Type B pancreatic cell (in vitro differentiated cells): ENCODE measurements at regions not wholly inside any gene's neighbourhood (a gene's known extent, or its start where the extent isn't known, plus 50 kb on each side); places are given as distances from the start of the nearest gene placed in this dataset.

Experiments
- DNase-seq: peaks from one replicate; pipeline ENCODE4 v3.0.0; 2021; ENCODE audit warnings: mixed read lengths; ENCODE audit not compliant: unreplicated experiment; ENCODE audit errors: extremely low spot score
- H3K27ac Mint-ChIP-seq: 2 replicates; pipeline ENCODE4 v1.8.0; 2021; ENCODE audit warnings: mild to moderate bottlenecking, mixed read lengths
- H3K27me3 Mint-ChIP-seq: 2 replicates; pipeline ENCODE4 v1.8.0; 2021; ENCODE audit warnings: mixed read lengths
- H3K36me3 Mint-ChIP-seq: 2 replicates; pipeline ENCODE4 v1.8.0; 2021; ENCODE audit warnings: mixed read lengths
- H3K4me1 Mint-ChIP-seq: one replicate; pipeline ENCODE4 v1.8.0; 2021; ENCODE audit warnings: mixed read lengths; ENCODE audit not compliant: unreplicated experiment
- H3K4me3 Mint-ChIP-seq: 2 replicates; pipeline ENCODE4 v1.8.0; 2021; ENCODE audit warnings: mild to moderate bottlenecking, mixed read lengths
- H3K9me3 Mint-ChIP-seq: 2 replicates; pipeline ENCODE4 v1.8.0; 2021; ENCODE audit warnings: mixed read lengths
- TF ChIP-seq, protein P1 (sequence below): fragments of 200-600 bp; sonication (generic); conservative IDR thresholded peaks from 2 replicates; pipeline ENCODE4 v1.5.0; 2021; ENCODE audit warnings: antibody characterized with exemption, mild to moderate bottlenecking

DNA sequence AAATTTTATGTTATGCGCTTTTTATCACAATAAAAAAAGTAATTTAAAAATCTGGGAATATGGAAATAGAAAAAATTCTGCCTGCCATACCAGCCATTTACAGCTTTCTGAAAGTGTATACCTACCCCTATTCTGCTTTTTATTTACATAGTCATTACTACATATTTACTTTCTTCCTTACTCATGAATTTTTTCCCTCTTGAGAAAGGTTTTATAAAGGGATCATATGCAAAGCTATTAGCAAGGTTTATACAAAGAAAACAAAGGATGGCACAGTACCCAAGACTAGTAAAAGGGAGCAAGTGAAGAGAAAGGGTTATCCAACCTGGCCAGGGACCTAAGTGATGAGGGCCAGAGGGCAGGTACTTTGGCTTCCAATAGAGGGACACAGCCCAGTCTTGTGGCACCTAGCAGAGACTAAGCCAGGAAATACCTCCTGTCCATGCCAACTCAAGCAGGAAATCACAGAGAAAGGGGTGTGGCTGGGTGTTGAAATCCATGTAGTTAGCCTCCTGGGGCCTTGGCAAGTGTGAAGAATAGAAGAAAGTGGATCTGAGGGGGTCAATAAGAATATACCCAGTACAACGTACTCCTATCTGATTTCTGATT lies 207.3 kb upstream of the VEGFC start:
- Mint-ChIP-seq H3K4me3 (no peak overlapping the region), H3K9me3 (no peaks in the 10 kb centered on the region), H3K4me1 (no peaks in the 10 kb centered on the region), H3K27me3 (no peaks in the 10 kb centered on the region), H3K36me3 (no peaks in the 10 kb centered on the region), H3K27ac (no peak overlapping the region)
- no peak for DNase-seq
- TF ChIP-seq, protein P1, sequence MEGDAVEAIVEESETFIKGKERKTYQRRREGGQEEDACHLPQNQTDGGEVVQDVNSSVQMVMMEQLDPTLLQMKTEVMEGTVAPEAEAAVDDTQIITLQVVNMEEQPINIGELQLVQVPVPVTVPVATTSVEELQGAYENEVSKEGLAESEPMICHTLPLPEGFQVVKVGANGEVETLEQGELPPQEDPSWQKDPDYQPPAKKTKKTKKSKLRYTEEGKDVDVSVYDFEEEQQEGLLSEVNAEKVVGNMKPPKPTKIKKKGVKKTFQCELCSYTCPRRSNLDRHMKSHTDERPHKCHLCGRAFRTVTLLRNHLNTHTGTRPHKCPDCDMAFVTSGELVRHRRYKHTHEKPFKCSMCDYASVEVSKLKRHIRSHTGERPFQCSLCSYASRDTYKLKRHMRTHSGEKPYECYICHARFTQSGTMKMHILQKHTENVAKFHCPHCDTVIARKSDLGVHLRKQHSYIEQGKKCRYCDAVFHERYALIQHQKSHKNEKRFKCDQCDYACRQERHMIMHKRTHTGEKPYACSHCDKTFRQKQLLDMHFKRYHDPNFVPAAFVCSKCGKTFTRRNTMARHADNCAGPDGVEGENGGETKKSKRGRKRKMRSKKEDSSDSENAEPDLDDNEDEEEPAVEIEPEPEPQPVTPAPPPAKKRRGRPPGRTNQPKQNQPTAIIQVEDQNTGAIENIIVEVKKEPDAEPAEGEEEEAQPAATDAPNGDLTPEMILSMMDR: no peak

DNA sequence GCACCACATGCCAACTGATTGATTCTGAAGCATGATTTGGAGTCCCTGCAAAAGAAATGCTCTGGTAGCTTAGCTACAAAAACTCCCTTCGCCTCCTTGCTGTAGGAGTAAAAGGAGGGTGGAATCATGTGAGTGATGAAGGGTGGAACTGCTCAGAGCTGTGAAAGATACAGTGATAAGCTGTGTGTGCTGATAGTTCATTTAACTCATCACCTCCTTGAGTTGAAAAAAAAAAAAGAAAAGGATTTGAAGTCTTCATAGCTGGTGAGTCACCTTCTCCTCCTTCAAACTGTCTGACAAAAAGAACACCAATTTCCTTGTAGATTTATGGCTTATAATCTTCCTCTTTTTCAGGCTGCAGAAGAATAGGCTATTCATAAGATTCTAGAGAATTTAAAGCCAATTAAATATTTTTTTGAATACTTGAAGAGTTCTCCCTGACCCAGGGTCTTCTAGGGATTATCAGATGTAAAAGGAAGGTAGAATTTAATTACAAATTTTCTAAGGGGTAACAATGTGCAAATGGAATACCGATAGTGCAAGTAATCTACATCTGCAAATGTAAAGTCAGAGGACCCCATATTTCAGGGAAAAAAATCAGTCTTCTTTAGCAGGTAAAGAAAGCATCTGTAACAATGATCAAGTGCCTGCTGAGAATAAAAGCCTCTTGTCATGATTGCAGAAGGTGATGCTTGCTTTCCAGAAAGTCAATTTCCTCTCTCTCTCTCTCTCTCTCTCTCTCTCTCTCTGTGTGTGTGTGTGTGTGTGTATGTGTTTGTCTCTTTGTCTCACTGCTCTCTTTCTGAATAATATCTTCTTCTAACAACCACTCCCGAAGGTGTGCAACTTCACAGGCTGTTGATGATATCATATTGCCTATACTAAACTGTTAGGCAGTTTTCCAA lies 208.8 kb upstream of the VEGFC start:
- TF ChIP-seq, protein P1: no peak
- H3K27ac Mint-ChIP-seq: no peak overlapping the region
- H3K9me3 Mint-ChIP-seq: no peaks in the 10 kb centered on the region
- no peak for DNase-seq
- H3K36me3 Mint-ChIP-seq: no peaks in the 10 kb centered on the region
- H3K4me1 Mint-ChIP-seq: no peaks in the 10 kb centered on the region
- no peaks in the 10 kb centered on the region for H3K27me3 Mint-ChIP-seq
- H3K4me3 Mint-ChIP-seq: no peak overlapping the region

DNA sequence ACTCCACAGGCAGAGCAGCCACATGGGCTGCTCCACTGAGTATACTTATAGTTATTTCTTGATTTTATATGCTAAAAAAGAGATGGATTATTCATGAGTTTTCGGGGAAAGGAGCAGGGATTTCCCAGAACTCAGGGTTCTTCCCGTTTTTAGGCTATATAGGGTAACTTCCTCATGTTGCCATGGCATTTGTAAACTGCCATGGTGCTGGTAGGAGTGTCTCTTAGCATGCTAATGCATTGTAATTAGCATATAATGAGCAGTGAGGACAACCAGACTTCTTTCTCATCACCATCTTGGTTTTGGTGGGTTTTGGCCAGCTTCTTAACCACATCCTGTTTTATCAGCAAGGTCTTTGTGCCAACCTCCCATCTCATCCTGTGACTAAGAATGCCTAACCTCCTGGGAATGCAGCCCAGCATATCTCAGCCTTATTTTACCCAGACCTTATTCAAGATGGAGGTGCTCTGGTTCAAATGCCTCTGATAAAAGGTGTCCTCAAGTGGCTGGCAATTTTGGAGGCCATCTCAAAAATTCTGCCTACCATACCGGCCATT lies 213.0 kb upstream of the VEGFC start:
- Mint-ChIP-seq H3K9me3 (no peaks in the 10 kb centered on the region), H3K4me3 (no peak overlapping the region), H3K27ac (no peak overlapping the region), H3K27me3 (no peaks in the 10 kb centered on the region), H3K36me3 (no peaks in the 10 kb centered on the region), H3K4me1 (no peaks in the 10 kb centered on the region)
- TF ChIP-seq, protein P1: no peak
- no peak for DNase-seq

DNA sequence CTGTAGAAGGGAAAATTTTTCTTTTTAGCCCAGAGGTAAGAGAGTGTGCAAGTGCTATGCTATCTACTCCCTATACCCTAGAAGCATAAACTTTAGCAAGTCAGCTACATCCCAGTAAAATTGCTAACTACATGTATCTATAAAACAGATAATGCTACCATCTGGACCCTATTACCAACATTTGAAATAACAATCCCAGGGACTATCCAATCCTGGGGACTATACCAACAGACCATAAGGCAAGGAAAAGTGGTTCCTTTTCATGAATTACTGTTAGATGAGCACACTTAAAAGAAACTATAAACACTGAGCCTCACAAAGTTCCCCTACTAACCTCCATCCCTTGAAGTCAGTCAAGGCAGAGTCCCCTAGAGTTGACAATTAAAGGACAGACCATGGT lies 213.6 kb upstream of the VEGFC start:
- Mint-ChIP-seq H3K9me3 (no peaks in the 10 kb centered on the region), H3K4me1 (no peaks in the 10 kb centered on the region), H3K4me3 (no peak overlapping the region), H3K27me3 (no peaks in the 10 kb centered on the region), H3K27ac (no peak overlapping the region), H3K36me3 (no peaks in the 10 kb centered on the region)
- TF ChIP-seq, protein P1: no peak
- no peak for DNase-seq

DNA sequence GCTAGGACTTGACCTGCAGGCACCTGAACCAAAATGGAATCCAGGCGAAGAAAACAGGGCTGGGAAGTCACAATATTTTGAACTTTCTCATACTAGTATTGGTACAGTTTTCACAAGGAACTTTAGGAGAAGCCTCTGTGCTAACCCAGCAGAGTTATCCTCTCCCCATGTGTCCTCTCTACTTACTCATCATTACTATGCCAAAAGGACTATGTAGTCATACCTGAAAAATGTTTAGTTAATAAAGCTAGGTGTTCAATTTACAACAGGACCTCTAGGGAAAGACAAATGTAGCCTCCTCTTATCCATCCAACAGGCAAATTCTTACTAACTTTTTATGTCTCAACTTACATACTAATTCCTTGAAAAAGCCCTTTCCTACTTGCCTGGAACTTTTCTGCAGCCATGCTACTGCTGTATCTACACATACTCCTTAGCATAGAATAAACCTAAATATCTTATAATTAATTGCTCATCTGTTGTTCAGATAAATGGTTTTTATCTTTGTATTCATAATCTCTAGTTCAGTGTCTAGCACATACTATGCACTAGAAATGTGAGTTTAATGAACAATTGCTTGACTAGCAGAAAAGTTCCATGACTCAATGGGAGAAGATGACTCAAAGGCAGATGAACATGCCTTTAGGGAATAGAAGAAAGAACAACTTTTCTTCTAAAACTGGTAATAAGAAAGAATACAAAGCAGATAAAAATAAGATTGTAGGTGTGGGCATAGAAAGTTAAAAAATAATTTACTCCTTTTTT lies 215.5 kb upstream of the VEGFC start:
- TF ChIP-seq, protein P1: no peak
- H3K27ac Mint-ChIP-seq: no peak overlapping the region
- no peak overlapping the region for H3K4me3 Mint-ChIP-seq
- H3K9me3 Mint-ChIP-seq: peaks cover 5% of the 10 kb centered on the region
- H3K27me3 Mint-ChIP-seq: no peaks in the 10 kb centered on the region
- H3K4me1 Mint-ChIP-seq: no peaks in the 10 kb centered on the region
- H3K36me3 Mint-ChIP-seq: no peaks in the 10 kb centered on the region
- no peak for DNase-seq
